A673 (cell line): ENCODE measurements at regions not wholly inside any gene's neighbourhood (a gene's known extent, or its start where the extent isn't known, plus 50 kb on each side); places are given as distances from the start of the nearest gene placed in this dataset.

ENCODE experiments used
- BruUV-seq: library from RNA; stranded (reverse); fragments of 400-500 nt; replicated peaks from 2 replicates; lab custom pipeline; 2021; lab: Mats Ljungman, UMichigan
- CTCF ChIA-PET: fragments of 300-600 bp; sonication (Branson Sonifier 250); formaldehyde crosslinking; loops from one replicate; lab custom pipeline; 2022; ENCODE audit warnings: antibody characterized with exemption; lab: Charles Lee
- POLR2A ChIA-PET: fragments of 300-600 bp; sonication (Branson Sonifier 250); formaldehyde crosslinking; loops from one replicate; lab custom pipeline; 2022; ENCODE audit warnings: antibody characterized with exemption; ENCODE audit not compliant: low non-redundant PET; lab: Charles Lee
- DNase-seq: peaks from one replicate; pipeline ENCODE4 v3.0.0-alpha.2; 2015; ENCODE audit warnings: low spot score
- H3K27ac ChIP-seq: fragments of 200-600 bp; sonication (generic); 2 replicates; pipeline ENCODE4 v1.5.1; 2016; ENCODE audit warnings: mixed run types, low read depth, mild to moderate bottlenecking, mixed read lengths, antibody characterized with exemption, low read length; ENCODE audit not compliant: poor library complexity, severe bottlenecking
- H3K27me3 ChIP-seq: fragments of 200-600 bp; sonication (generic); replicated peaks from 2 replicates; pipeline ENCODE4 v1.6.1; 2017; ENCODE audit warnings: mixed run types, low read depth, mild to moderate bottlenecking, mixed read lengths, antibody characterized with exemption, low read length; ENCODE audit not compliant: insufficient read depth, poor library complexity
- H3K36me3 ChIP-seq: fragments of 200-600 bp; sonication (generic); 2 replicates; pipeline ENCODE4 v1.6.1; 2016; ENCODE audit warnings: mixed run types, mild to moderate bottlenecking, mixed read lengths, antibody characterized with exemption, low read length; ENCODE audit not compliant: insufficient read depth, poor library complexity, severe bottlenecking
- H3K4me1 ChIP-seq: fragments of 200-600 bp; sonication (generic); 2 replicates; pipeline ENCODE4 v1.6.1; 2017; ENCODE audit warnings: mixed run types, mild to moderate bottlenecking, mixed read lengths, antibody characterized with exemption, low read length; ENCODE audit not compliant: insufficient read depth, poor library complexity, severe bottlenecking
- H3K4me3 ChIP-seq: fragments of 200-600 bp; sonication (generic); 2 replicates; pipeline ENCODE4 v1.5.1; 2016; ENCODE audit warnings: low read depth, mixed run types, mild to moderate bottlenecking, mixed read lengths, low read length; ENCODE audit not compliant: poor library complexity, severe bottlenecking
- H3K9me3 ChIP-seq: fragments of 200-600 bp; sonication (generic); 2 replicates; pipeline ENCODE4 v1.6.1; 2016; ENCODE audit warnings: mixed run types, low read depth, mild to moderate bottlenecking, mixed read lengths, antibody characterized with exemption, low read length; ENCODE audit not compliant: poor library complexity, severe bottlenecking
- EZH2 ChIP-seq: fragments of 200-600 bp; sonication (generic); IDR thresholded peaks from 2 replicates; pipeline ENCODE4 v1.6.1; 2017; ENCODE audit warnings: borderline replicate concordance, low read depth, mild to moderate bottlenecking, mixed read lengths, antibody characterized with exemption, low read length; ENCODE audit not compliant: poor library complexity, severe bottlenecking
- intact Hi-C: fragments of 100-400 bp; cut with micrococcal nuclease; formaldehyde crosslinking; loops from one replicate; pipeline ENCODE4 v1.10.0; 2022; ENCODE audit not compliant: unreplicated experiment
- TF ChIP-seq, protein P1 (sequence below): fragments of 300-800, 200-600 bp; sonication (generic); conservative IDR thresholded peaks from 2 replicates; pipeline ENCODE4 v1.5.1; 2017; ENCODE audit warnings: low read depth, mild to moderate bottlenecking, antibody characterized with exemption, low read length, moderate library complexity, mixed read lengths

DNA sequence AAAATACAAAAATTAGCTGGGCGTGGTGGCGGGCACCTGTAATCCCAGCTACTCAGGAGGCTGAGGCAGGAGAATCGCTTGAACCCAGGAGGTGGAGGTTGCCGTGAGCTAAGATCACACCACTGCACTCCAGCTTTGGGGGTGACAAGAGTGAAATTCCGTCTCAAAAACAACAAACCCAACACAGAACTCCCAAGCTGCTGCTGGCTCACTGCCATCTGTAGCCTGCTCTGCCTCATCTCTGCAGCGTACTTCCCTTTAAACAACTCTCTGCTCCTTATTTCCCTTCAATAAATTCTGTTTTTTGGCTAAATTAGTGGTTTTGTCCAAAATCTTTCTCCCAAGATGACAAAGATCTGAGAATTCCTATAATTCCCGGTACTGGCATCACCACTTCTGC lies 189.2 kb upstream of the GALNT17 start:
- no peaks in the 10 kb centered on the region for H3K4me1 ChIP-seq
- no peak overlapping the region for H3K4me3 ChIP-seq
- no TSS peak for BruUV-seq
- no peaks in the 10 kb centered on the region for H3K27me3 ChIP-seq
- TF ChIP-seq, protein P1, sequence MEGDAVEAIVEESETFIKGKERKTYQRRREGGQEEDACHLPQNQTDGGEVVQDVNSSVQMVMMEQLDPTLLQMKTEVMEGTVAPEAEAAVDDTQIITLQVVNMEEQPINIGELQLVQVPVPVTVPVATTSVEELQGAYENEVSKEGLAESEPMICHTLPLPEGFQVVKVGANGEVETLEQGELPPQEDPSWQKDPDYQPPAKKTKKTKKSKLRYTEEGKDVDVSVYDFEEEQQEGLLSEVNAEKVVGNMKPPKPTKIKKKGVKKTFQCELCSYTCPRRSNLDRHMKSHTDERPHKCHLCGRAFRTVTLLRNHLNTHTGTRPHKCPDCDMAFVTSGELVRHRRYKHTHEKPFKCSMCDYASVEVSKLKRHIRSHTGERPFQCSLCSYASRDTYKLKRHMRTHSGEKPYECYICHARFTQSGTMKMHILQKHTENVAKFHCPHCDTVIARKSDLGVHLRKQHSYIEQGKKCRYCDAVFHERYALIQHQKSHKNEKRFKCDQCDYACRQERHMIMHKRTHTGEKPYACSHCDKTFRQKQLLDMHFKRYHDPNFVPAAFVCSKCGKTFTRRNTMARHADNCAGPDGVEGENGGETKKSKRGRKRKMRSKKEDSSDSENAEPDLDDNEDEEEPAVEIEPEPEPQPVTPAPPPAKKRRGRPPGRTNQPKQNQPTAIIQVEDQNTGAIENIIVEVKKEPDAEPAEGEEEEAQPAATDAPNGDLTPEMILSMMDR: no peak
- TF ChIP-seq EZH2: no peak
- CTCF ChIA-PET: no interaction called here
- H3K36me3 ChIP-seq: no peaks in the 10 kb centered on the region
- POLR2A ChIA-PET: no interaction called here
- DNase-seq: no peak
- peaks cover 5% of the 10 kb centered on the region for H3K9me3 ChIP-seq
- H3K27ac ChIP-seq: no peak overlapping the region
- intact Hi-C loops: no loop called here

DNA sequence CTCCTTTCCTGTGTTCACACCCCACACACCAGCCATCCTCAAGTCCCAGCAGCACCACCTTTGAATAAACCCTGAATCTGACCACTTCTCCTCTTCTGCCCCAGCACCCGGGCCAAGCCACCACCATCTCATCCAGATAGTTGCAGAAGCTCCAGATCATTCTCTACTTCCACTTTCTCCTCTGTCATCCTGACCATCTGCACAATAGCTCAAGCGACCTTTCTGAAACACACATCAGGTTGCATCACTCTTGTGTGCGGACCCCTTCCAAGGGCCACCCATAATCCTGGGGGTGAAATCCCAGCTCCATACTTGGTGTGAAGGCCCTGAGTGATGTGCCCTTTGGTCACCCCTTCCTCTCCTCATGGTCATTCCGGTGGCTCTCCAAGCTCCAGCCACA lies 187.4 kb upstream of the GALNT17 start:
- no peak for DNase-seq

DNA sequence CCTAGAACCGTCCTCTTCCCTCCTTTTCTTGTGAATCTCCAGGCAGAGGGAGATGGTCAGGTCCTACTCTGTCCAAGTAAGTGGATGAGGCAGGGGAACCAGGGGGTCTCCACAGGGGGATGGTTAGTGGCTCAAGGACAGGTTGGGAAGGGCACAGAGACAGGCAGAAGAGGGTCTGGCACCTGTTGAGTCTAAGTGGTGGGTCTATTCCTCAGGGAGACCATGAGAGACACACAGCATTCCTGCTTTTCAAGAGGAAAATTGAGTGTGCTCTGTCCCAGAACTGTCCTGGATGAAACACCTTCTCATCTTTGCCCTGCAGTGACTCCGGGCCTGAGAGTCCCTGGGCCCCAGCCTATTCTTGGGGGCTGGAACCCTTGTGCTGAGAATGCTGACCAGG lies 184.8 kb upstream of the GALNT17 start:
- Histone ChIP-seq H3K9me3 (peaks cover 17% of the 10 kb centered on the region), H3K4me3 (no peak overlapping the region), H3K27ac (no peak overlapping the region), H3K36me3 (no peaks in the 10 kb centered on the region), H3K27me3 (no peaks in the 10 kb centered on the region), H3K4me1 (no peaks in the 10 kb centered on the region)
- no peak for DNase-seq
- intact Hi-C loops: no loop called here
- CTCF ChIA-PET: no interaction called here
- POLR2A ChIA-PET: no interaction called here
- TF ChIP-seq, protein P1: no peak
- TF ChIP-seq EZH2: no peak
- no TSS peak for BruUV-seq

More for the DNA sequence above, 187.4 kb upstream of the GALNT17 start:
- H3K27ac ChIP-seq: no peak overlapping the region
- POLR2A ChIA-PET: no interaction called here
- no peaks in the 10 kb centered on the region for H3K4me1 ChIP-seq
- H3K36me3 ChIP-seq: no peaks in the 10 kb centered on the region
- no peak overlapping the region for H3K4me3 ChIP-seq
- intact Hi-C loops: no loop called here
- CTCF ChIA-PET: no interaction called here
- H3K27me3 ChIP-seq: no peaks in the 10 kb centered on the region
- no TSS peak for BruUV-seq
- H3K9me3 ChIP-seq: peaks cover 6% of the 10 kb centered on the region
- TF ChIP-seq, protein P1: no peak
- TF ChIP-seq EZH2: no peak
